AG08396 (cell line): ENCODE measurements at regions not wholly inside any gene's neighbourhood (a gene's known extent, or its start where the extent isn't known, plus 50 kb on each side); places are given as distances from the start of the nearest gene placed in this dataset.
"Not testable (repeated sequence)": the region's sequence is repeated elsewhere in the genome, so short reads cannot be mapped to it uniquely, and the experiment has no call there.

Experiments used
- DNase-seq: peaks from one replicate; pipeline ENCODE4 v3.0.0; 2012; ENCODE audit warnings: low spot score, mixed read lengths

DNA sequence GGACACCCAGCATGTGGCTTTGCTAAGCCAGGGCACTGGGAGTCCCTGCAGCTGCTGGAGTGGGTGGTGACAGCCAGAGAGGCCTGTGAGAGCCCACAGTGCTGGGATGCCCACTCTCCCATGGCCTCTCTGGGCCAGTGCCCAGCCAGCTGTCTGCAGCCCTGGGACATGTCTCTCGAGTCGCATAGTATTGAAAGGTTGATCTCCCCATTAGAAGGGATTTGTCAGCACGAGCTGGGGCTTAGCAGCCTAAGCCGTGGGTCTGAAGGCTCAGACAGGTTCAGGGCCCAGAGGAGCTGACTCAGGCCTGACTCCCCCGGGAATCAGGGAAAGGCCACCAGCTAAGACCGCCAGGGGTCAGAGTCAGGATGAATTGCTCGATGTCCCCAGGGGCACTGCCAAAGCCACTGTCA lies 53.5 kb downstream of the FOXD2 start:
- no peak for DNase-seq

DNA sequence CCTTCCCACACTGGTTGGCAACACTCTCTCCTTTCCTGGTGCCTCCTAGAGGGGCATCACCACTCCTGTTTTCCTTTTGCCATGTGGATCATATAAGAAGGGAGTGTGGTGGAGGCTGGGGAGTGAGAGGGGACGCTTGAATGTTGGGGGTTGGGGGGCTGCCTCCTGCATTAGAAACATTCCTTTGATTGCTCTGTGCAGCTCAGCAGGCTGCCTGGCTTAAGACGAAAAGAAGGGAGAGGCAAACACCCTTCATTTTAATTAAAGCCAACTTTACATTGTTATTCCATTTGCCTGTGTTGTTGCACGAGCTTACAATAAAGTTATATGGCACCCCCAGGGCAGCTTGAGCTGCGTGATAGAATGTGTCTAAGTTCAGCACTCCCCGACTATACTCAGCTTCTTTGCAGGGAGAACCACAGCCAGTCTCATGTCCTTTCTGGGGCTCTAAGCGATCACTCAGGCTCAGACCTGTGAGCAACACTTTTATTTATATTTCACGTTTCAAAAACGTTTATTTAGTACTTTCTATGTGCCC lies 57.4 kb downstream of the FOXD2 start:
- no peak for DNase-seq

DNA sequence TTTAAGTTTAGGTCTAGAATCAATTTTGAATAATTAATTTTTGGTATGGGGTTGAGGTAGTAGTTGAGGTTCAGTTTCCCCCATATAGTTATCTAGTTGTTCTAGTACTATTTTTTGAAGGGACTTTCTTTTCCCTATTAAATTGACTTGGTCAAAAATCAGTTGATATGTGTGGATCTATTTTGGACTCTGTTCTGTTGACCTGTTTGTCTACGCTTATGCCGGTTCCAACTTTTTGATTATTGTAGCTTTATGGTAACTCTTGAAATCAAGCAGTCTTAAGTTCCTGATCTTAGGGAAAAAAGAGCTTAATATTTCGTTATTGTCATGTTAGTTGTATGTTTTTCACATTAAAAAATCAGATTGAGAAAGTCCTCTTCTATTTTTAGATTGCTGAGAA lies 60.7 kb downstream of the FOXD2 start:
- no peak for DNase-seq

DNA sequence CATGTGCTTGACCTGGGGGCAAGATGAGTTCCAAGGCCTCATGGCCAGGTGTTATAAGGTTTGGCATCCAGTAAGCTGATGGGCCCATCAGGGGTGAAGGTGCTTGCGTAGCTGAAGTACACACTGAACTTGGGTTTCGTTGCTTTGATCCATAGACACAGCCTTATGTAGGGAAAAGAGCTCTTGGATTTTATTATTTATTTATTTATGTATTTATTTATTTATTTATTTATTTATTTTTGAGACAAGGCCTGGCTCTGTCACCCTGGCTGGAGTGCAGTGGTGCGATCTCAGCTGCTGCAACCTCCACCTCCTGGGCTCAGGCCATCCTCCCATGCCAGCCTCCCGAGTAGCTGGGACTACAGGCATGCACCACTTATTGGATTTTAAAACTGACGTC lies 63.2 kb downstream of the FOXD2 start:
- no peak for DNase-seq

DNA sequence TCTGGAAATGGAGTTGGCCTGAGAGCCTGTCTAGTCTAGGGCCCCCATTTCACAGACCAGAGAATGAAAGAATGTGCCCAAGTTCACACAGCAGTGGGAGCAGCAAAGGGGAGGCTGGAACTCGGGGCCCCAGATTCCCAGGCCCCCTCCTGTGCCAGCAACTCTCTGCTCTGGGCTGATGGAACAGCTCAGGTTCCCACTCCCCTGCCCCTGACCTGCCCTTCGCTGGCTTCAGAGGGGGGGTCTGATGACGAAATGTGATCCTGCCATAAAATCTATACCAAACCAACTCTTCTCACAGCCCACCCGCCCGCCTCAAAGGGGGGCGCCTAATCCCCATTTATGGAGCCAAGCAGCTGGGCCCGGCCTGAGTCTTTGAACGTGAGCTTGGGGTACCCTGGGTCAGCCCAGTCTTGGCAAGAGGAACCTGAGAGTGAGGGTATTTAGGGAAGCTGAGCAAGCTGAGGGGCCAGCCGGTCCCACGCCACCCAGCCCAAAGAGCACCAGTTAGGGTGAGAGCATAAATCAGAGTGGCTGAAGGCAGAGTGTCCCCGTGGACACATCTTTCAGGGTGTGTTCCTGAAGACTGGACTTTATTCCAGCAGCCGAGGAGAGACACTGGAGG lies 65.0 kb downstream of the FOXD2 start:
- no peak for DNase-seq

DNA sequence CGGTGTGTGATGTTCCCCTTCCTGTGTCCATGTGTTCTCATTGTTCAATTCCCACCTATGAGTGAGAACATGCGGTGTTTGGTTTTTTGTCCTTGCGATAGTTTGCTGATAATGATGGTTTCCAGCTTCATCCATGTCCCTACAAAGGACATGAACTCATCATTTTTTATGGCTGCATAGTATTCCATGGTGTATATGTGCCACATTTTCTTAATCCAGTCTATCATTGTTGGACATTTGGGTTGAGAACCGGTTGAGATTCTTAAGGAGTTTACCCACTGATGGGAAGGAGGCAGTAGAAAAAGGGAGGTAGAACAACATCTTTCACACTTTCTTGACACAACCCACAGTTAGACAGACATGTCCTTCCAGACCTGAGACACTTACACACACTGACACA lies 67.0 kb downstream of the FOXD2 start:
- DNase-seq = not testable (repeated sequence)

DNA sequence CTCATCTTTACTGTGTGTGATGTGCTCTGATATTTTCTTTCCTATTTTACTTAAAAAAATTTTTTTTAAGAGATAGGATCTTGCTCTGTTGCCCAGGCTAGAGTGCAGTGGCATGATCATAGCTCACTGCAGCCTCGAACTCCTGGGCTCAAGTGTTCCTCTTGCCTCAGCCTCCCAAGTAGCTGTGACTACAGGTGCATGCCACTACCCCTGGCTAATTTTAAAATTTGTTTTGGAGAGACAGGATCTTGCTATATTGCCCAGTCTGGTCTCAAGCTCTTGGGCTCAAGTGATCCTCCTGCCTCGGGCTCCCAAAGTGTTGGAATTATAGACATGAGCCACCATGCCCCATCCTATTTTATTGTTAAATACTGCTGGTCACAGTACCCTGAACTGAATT lies 67.4 kb downstream of the FOXD2 start:
- no peak for DNase-seq

DNA sequence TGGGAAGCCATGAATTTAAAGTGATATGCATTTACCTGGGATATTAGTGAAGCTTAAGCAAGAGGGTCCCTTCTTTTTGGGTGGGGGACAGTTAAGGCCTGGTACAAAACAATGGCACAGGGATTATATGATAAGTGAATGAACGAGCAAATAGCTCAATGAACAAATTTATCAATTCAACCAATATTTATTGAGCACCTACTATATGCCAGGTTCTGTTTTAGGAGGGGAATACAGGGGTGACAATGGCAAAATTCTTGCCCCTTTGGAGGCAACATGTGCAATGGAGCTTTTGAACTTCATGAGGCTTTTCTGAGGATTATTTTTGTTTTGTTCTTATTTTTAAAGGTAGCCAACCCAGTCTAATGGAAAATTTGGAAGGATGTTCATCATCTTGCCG lies 68.2 kb downstream of the FOXD2 start:
- no peak for DNase-seq

DNA sequence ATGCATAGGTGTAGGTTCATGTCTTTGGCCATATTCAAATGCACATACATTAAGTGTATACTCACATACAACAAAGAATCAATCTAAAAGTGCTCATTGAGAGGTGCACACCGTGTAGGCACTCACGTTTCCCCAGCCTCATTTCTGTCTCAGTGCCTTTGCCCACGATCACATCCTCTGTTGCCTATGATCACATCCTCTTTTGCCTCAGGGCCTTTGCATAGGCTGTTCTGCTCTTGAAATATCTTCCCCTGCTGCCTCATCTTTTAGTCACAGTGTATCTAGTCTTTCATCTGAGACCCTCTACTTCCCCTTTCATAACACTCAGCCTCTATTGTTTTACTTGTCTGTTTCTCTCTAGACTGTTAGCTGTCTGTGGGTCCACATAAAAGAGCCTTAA lies 69.3 kb downstream of the FOXD2 start:
- no peak for DNase-seq

DNA sequence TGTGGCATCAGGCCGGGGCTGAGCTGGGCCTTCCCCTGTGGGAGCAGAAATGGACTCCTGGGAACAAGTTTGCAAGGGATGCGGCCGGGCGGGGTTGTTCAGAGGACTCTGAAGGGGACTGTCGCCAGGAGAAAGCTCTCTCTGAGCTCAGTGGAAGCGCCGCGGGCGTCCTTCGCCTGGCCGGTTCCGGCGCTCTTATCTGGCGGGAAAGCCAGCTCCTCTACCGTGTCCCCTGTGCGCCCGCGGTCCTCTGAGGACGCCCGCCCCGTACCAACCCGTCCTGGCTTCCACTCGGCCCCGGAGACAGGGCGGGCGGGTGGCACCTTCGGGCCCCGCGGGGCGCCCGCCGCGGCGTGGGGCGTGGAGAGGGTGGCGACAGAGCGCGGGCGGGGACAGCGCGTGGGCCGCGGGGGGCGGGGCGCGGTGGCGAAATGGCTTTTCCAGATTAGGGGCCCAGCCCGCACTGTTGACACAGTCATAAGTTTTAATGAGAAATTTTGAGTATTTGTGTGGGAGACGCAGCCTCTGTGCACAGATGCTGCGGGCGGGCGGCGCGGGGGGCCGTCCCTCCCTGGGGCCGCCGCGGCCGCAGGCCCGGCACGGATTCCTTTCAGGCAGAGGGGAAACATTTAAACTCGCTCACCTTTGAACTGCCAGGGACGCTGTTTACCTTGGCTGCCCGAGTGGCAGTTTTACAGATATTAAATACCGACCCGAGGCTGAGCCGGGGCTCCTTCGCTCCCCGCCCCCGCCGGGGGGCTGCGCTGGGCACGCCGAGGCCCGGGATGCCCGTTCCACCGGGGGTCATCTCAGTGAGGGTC lies 70.2 kb downstream of the FOXD2 start:
- peak; percentile 26 for DNase-seq

DNA sequence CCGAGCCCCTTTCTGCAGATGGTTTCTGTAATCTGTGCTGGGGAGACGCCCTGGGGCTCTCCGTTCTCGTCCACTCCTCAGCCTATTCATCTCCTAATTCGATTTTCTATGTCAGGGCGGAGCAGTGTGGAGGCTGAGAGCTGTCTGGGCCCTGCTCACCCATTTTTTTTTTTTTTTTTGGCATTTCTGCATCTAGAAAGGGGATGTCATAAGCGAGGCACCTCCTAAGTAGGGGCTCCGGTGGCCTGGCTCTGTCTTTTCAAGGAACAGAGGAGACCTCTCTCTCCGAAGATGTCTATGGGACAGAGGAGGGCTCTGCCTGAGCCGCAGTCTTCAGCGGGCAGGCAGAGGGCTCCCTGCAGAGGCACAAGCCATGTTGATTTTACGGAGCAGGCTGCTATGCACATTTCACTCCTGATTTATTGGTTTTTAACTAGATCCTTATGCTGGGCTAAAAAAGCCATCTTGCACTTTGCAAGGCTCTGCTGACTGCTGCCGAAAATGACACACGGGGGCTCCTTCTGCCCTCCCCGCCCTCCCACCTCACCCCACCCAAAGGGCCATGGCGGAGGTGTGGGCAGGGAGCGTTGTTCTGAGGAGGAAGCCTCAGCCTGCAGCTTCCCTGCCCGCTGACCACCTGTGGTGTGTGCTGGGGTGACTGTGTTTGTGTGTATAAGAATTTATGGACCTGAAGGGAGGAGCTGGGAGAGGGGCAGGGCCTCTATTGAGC lies 71.0 kb downstream of the FOXD2 start:
- no peak for DNase-seq

DNA sequence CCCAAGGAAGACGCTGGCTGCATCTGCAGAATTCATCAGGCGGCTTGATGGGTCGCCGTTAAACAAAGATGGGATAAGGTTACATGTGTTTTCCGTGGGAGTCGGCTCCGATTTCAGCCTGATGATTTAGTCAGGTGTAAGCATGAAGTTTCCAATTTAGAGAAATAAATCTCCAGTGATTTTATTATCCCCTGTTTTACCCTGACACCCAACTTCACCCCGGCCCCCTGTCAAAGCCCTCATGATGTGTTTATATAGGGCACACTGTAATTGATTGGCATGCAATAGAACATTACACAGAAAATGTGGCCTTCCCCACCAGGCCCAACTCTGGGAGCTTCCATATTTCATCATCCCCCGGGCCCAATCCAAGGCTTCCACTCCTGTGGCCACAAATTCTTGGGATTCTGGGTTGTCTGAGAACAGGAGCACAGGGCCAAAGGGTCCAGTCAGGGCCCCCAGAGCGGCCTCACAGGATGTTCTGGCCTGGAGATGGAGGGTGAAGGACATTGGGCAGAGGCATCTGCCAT lies 72.5 kb downstream of the FOXD2 start:
- DNase-seq = no peak

DNA sequence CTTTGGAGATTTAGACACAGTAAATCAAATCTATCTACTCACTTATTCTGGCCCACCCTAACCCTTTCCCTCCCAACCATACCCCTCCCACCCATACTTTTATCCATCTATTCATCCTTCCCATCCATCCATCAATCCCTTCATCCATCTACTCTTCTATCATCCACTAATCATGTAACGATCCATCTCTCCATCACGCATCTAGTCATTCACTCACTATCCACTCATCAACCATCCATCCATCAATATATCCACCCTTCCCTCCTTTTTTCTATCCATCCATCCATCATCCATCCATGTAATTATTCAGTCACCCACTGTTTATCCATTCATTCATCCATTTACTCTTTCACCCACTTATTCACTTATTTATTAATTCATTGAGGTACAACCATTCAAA lies 74.0 kb downstream of the FOXD2 start:
- DNase-seq = no peak

DNA sequence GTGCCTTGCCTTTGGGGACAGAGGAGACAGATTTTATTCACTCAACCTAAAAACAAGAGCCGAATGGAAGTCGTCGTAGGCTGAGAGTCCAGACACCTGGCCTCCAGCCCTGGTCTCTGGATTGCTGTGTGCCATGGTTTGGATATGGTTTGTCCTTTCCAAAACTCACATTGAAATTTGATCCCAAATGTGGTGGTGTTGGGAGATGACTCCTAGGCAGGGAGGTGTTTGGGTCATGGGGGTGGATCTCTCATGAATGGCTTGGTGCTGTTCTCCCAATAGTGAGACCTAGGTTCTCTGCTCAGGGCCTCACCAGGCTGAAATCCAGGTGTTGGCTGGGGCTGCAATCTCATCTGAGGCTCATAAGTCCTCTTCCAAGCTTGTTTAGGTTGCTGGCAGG lies 75.5 kb downstream of the FOXD2 start:
- no peak for DNase-seq

DNA sequence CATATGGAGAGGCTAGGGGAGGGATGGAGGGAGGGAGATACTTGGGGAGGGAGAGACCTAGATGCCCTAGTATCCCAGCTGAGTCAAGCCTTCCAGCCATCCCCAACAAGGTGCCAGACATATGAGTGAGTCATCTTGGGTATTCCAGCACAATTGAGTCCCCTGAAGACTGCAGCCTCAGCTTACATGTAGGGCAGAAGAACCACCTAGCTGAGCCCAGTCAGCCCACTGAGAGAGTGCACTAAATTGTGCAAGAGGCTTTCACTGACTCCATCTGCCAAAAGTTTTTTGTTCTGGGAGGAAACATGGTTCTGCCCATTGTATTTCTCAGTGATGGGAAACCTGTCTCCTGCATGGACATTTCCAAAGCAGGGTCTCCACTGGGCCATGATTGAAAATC lies 76.4 kb downstream of the FOXD2 start:
- no peak for DNase-seq

DNA sequence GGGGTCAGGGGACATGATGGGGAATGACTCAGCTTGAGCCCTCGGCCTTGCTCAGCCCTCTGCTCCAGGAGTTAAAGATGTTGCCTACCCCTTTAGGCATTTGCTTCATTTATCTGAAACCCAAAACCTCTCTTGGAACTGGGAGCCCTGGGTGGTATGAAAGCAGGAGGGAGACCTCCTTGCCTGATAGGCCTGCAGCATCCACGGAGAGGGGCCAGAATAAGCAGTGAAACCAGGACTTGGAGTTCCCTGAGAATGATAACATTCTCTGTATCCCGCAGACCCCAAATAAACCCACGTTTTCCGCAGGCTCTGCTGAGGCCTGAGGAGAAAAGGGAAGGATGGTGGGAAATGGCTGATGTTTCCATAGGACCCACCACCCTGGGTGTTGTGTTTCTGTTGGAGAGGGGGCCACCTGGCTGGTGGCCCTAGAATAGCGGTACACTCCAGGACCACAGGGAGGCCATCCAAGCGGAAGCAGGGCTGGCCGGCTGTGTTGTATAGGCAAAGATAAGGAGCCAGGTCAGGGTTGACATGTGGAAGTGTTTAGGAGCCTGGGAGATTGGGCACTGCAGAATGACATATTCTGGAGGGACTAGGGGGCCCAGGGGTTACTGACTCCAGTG lies 77.4 kb downstream of the FOXD2 start:
- no peak for DNase-seq

DNA sequence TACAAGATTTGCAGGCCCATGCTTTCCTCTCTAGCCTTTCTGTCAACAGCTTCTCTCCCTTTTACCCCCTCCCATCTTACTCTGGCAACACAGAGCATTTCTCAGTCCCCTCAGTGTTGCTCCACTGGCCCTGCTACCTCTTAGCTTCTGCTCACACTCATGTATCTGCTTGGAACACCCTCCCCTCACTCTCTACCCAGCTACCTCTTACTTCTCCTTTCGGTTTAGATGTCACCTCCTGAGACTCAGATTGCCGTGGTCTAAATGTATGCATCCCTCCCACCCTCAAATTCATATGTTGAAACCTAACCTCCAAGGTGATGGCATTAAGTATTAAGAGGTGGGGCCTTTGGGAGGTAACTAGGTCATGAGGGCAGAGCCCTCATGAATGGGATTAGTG lies 80.1 kb downstream of the FOXD2 start:
- DNase-seq = no peak

DNA sequence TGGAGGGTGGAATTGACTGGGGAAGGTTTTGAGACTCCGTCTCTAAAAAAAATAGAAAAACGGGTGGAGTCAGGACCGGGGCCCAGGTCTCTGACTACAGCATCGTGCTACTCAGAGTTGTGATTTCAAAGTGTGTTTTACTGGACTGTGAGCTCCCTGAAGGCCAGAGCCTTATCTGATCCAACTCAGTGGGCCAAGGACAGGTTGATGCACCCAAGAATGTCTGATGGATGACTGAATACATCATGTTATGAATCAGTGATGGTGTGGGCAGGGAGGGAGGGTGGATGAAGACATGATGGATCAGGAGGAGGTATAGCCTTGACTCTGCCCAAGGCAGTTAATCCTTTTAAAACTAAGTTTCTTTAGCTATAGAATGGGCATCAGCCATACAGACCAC lies 81.6 kb downstream of the FOXD2 start:
- DNase-seq = no peak

DNA sequence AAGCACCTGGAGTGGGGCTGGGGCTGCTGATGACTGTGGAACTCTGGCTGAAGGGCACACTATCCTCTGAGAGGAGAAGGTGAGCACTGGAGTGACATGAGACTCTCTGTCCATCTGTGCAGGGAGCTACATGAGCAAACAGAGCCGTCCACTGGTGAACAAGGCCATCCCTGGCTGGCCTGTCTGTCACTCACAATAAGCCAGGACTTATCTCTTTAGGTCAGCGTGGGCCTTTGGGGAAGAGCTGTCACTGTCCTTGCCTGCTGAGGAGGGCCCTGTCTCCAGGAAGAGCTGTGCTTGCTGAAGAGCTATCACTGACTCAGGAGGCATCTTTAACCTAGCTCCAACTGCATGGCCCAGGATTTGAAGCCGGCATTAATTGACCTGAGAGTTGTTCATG lies 82.1 kb downstream of the FOXD2 start:
- no peak for DNase-seq

DNA sequence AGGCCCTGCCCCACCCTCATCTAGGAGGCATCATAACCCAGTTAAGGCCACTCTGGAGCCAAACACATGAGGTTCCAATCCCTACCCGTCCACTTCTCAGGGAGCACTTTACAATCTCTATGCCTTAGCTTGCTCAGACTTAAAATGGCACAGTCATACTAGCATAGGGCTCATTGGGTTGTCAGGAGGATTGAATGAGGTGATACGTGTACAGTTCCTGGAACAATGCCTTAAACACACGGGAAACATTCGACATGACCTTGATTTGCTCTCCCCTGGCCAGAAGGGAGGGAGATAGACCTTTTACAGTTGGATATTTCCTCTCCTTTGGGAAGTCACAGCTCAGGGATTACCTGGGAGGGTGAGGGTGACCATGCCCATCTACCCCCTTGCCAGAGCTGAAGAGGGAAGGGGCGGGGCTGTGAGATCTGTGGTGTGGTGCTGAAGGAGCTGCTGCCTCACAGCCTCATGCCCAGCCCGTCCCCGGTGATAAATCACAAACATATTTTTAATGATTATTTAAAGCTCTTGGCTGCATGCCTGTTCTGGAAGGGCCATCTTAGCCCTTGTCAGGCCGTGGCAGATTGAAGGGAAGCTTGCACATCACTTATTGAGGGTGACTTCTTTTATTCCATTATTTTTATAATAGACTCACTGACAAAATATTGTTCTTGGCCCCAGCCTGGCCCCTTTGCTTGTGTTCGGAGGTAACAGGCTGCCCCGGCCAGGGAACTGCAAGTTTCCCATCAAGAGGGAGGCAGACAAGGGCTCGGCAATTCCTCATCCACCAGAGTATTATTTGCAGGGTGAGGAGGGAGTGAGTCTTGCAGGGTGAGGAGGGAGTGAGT lies 83.4 kb downstream of the FOXD2 start:
- no peak for DNase-seq
